ENCODE measurements at regions not wholly inside any gene's neighbourhood (a gene's known extent, or its start where the extent isn't known, plus 50 kb on each side); places are given as distances from the start of the nearest gene placed in this dataset.

DNA sequence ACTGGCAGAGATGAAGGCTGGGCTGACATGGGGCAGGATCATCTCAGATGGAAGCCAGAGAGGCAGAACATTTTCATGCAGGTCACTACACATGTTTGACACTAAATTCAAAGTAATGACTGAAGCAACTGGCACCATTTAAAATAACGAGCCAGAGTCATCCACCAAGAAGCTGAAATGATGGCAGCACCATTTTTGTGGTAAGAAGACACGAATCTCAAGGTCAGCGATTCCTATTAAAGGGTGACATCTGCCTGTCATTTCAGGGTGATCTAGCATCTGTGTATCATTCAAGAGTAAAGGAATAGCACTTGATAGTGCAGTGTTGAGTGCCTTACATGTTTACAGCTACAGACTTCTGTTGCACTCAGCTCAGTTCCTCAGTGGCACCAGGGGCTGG, 113.4 kb upstream of the C11orf87 start:
- no peak for FAIRE-seq
- H2BK20ac ChIP-seq (ENCODE audit: low read length), result no peak overlapping the region
- no peak overlapping the region for H3K4me2 ChIP-seq (ENCODE audit: insufficient read depth in 1 of 2, low read depth in 2 of 2, low read length in 2 of 2)
- no peak overlapping the region for H3K4me3 ChIP-seq (ENCODE audit: extremely low read depth in 1 of 4, insufficient read depth in 2 of 4, low read depth in 3 of 4, low read length in 4 of 4)
- CTCF ChIA-PET (ENCODE audit: partially characterized antibody), result interaction anchor here (0.6 to 1.0 kb wide), 2 partner anchors 12 to 50 kb away, joined by 3 to 4 read pairs; no protein-coding TSS in a partner anchor
- no peak overlapping the region for H2AFZ ChIP-seq (ENCODE audit: low read length)
- no peak for DNase-seq (ENCODE audit: low read depth in 1 of 2, low spot score in 2 of 2)
- no peak overlapping the region for H2BK120ac ChIP-seq (replicated peaks; ENCODE audit: low read depth, low read length)
- no peaks in the 10 kb centered on the region for H3K4me1 ChIP-seq (replicated peaks in 1 of 4; ENCODE audit: control insufficient read depth in 3 of 4, insufficient read depth in 4 of 4, low read length in 3 of 4)
- H3K23ac ChIP-seq (ENCODE audit: insufficient read length), result no peak overlapping the region
- no peak overlapping the region for H3K4ac ChIP-seq (replicated peaks; ENCODE audit: insufficient read length, low read depth, low read length)
- WGBS, 2 experiments (ENCODE audit: extremely low coverage in 1 of 2, insufficient coverage in 1 of 2, insufficient read length in 1 of 2, insufficient replicate concordance in 2 of 2, low coverage in 1 of 2, low lambda C conversion rate in 2 of 2, missing lambda C conversion rate in 1 of 2), result 95% methylated on average over 3 of the region's 3 CpGs; no CpG with 5 or more reads in 1 of the 2 experiments
- no peaks in the 10 kb centered on the region for H3K79me1 ChIP-seq (ENCODE audit: low read depth, low read length)
- H3K79me2 ChIP-seq (ENCODE audit: control insufficient read depth in 1 of 2, insufficient read depth in 2 of 2, low read length in 2 of 2), result no peaks in the 10 kb centered on the region
- no peak overlapping the region for H3K27ac ChIP-seq (ENCODE audit: low read depth, low read length)
- H3K36me3 ChIP-seq (ENCODE audit: control insufficient read depth in 2 of 4, insufficient read depth in 4 of 4, low read length in 3 of 4), result no peaks in the 10 kb centered on the region
- H3K18ac ChIP-seq (ENCODE audit: extremely low read depth, low read length), result no peak overlapping the region
- POLR2A ChIA-PET (ENCODE audit: partially characterized antibody), result no interaction called here
- no peaks in the 10 kb centered on the region for H3K27me3 ChIP-seq (replicated peaks in 1 of 4; ENCODE audit: control insufficient read depth in 3 of 4, extremely low read depth in 1 of 4, insufficient read depth in 3 of 4, low read length in 3 of 4)
- H4K20me1 ChIP-seq (replicated peaks in 1 of 2; ENCODE audit: control insufficient read depth in 1 of 2, insufficient read depth in 2 of 2, low read length in 2 of 2), result no peaks in the 10 kb centered on the region
- H3K56ac ChIP-seq (replicated peaks; ENCODE audit: insufficient read length, low read depth, low read length), result no peak overlapping the region
- no peak overlapping the region for H4K91ac ChIP-seq (replicated peaks; ENCODE audit: insufficient read length, low read length)
- H2BK5ac ChIP-seq (ENCODE audit: low read depth, low read length), result no peak overlapping the region
- H3K23me2 ChIP-seq (ENCODE audit: low read depth, low read length), result no peaks in the 10 kb centered on the region
- H3K9ac ChIP-seq (replicated peaks in 1 of 4; ENCODE audit: extremely low read depth in 1 of 4, low read depth in 3 of 4, low read length in 3 of 4), result no peak overlapping the region
- H3K9me3 ChIP-seq (ENCODE audit: insufficient read depth in 2 of 2, low read depth in 1 of 2, low read length in 1 of 2), result no peaks in the 10 kb centered on the region
- no peak overlapping the region for H4K8ac ChIP-seq (ENCODE audit: extremely low read depth, insufficient read depth, low read length)
- no peak overlapping the region for H4K5ac ChIP-seq (ENCODE audit: insufficient read length, low read depth, low read length)
- no peak overlapping the region for H2AK5ac ChIP-seq (ENCODE audit: low read depth, low read length)
- H2BK15ac ChIP-seq (ENCODE audit: low read length), result no peak overlapping the region
- no peak overlapping the region for H2BK12ac ChIP-seq (ENCODE audit: low read depth, low read length)
- no peak overlapping the region for H3K14ac ChIP-seq (ENCODE audit: insufficient read length)
- no peak for TF ChIP-seq GABPA (IDR thresholded peaks at IDR 0.05; ENCODE audit: borderline replicate concordance, insufficient read depth, low read length)
- no peak for TF ChIP-seq CHD1 (IDR thresholded peaks at IDR 0.05; ENCODE audit: low read depth, low read length)
- no peak for TF ChIP-seq HDAC2 (IDR thresholded peaks at IDR 0.05; ENCODE audit: borderline replicate concordance in 1 of 2, low read depth in 2 of 2, low read length in 2 of 2)
- TF ChIP-seq POU5F1 (IDR thresholded peaks at IDR 0.05; ENCODE audit: low read depth, low read length), result no peak
